ENCODE measurements at regions not wholly inside any gene's neighbourhood (a gene's known extent, or its start where the extent isn't known, plus 50 kb on each side); places are given as distances from the start of the nearest gene placed in this dataset.

GRCh38 chr10:124336186-124336585, 82.5 kb downstream of the OAT start:
- no peak overlapping the region for H3K27ac Mint-ChIP-seq
- no peak for TF ChIP-seq CTCF (IDR thresholded peaks at IDR 0.05; ENCODE audit: unreplicated experiment in 3 of 3)
- peaks cover 15% of the 10 kb centered on the region for H3K4me1 Mint-ChIP-seq
- H3K36me3 Mint-ChIP-seq (ENCODE audit: low read depth), result peaks cover 4% of the 10 kb centered on the region
- peaks cover 11% of the 10 kb centered on the region for H3K27me3 Mint-ChIP-seq (ENCODE audit: low read depth)
- peaks cover 28% of the 10 kb centered on the region for H3K9me3 Mint-ChIP-seq
- H3K4me3 Mint-ChIP-seq, result no peak overlapping the region

- peaks cover 32% of the 10 kb centered on the region for H3K9me3 Mint-ChIP-seq
- H3K27me3 Mint-ChIP-seq (ENCODE audit: low read depth), result peaks cover 10% of the 10 kb centered on the region
- no peak overlapping the region for H3K4me3 Mint-ChIP-seq
- H3K4me1 Mint-ChIP-seq, result no peaks in the 10 kb centered on the region
- TF ChIP-seq CTCF (IDR thresholded peaks at IDR 0.05; ENCODE audit: unreplicated experiment in 3 of 3), result no peak
- no peaks in the 10 kb centered on the region for H3K36me3 Mint-ChIP-seq (ENCODE audit: low read depth)
- H3K27ac Mint-ChIP-seq, result no peak overlapping the region
Observed at GRCh38 chr10:124333931-124334330, 84.8 kb downstream of the OAT start.

- Mint-ChIP-seq H3K27ac (no peak overlapping the region), H3K9me3 (peaks cover 32% of the 10 kb centered on the region), H3K4me1 (no peaks in the 10 kb centered on the region), H3K36me3 (ENCODE audit: low read depth) (no peaks in the 10 kb centered on the region), H3K27me3 (ENCODE audit: low read depth) (peaks cover 11% of the 10 kb centered on the region), H3K4me3 (no peak overlapping the region)
- no peak for TF ChIP-seq CTCF (IDR thresholded peaks at IDR 0.05; ENCODE audit: unreplicated experiment in 3 of 3)
Observed at GRCh38 chr10:124332426-124332825, 86.3 kb downstream of the OAT start.

GRCh38 chr10:124329941-124330340, 88.8 kb downstream of the OAT start:
- Mint-ChIP-seq H3K4me3 (no peak overlapping the region), H3K9me3 (peaks cover 22% of the 10 kb centered on the region), H3K27ac (no peak overlapping the region), H3K36me3 (ENCODE audit: low read depth) (no peaks in the 10 kb centered on the region), H3K4me1 (no peaks in the 10 kb centered on the region), H3K27me3 (ENCODE audit: low read depth) (peaks cover 21% of the 10 kb centered on the region)
- no peak for TF ChIP-seq CTCF (IDR thresholded peaks at IDR 0.05; ENCODE audit: unreplicated experiment in 3 of 3)

- peaks cover 18% of the 10 kb centered on the region for H3K27me3 Mint-ChIP-seq (ENCODE audit: low read depth)
- H3K36me3 Mint-ChIP-seq (ENCODE audit: low read depth), result no peaks in the 10 kb centered on the region
- no peak overlapping the region for H3K4me3 Mint-ChIP-seq
Observed at GRCh38 chr10:124329362-124329761, 89.4 kb downstream of the OAT start.

More at GRCh38 chr10:124329362-124329761, 89.4 kb downstream of the OAT start:
- H3K27ac Mint-ChIP-seq, result no peak overlapping the region
- peaks cover 18% of the 10 kb centered on the region for H3K9me3 Mint-ChIP-seq
- H3K4me1 Mint-ChIP-seq, result no peaks in the 10 kb centered on the region
- TF ChIP-seq CTCF (IDR thresholded peaks at IDR 0.05; ENCODE audit: unreplicated experiment in 3 of 3), result no peak

Measured in nephron (organoid).